OCI-LY1 (cell line): ENCODE measurements at regions not wholly inside any gene's neighbourhood (a gene's known extent, or its start where the extent isn't known, plus 50 kb on each side); places are given as distances from the start of the nearest gene placed in this dataset.

ENCODE experiments used
- EZH2 ChIP-seq: fragments of 200-600 bp; sonication (generic), shearing (Covaris generic); IDR thresholded peaks from 2 replicates; pipeline ENCODE4 v1.8.0; 2017; ENCODE audit warnings: borderline replicate concordance, mixed run types, mild to moderate bottlenecking, antibody characterized with exemption, low read length, moderate library complexity, mixed read lengths
- TF ChIP-seq, protein P1 (sequence below): fragments of 200-600 bp; sonication (generic), shearing (Covaris generic); IDR thresholded peaks from 2 replicates; pipeline ENCODE4 v1.5.1; 2017; ENCODE audit warnings: mild to moderate bottlenecking, antibody characterized with exemption, low read length, moderate library complexity, mixed read lengths

GRCh38 chr5:93805616-93806379 lies 64.4 kb upstream of the POU5F2 start:
- TF ChIP-seq, protein P1, sequence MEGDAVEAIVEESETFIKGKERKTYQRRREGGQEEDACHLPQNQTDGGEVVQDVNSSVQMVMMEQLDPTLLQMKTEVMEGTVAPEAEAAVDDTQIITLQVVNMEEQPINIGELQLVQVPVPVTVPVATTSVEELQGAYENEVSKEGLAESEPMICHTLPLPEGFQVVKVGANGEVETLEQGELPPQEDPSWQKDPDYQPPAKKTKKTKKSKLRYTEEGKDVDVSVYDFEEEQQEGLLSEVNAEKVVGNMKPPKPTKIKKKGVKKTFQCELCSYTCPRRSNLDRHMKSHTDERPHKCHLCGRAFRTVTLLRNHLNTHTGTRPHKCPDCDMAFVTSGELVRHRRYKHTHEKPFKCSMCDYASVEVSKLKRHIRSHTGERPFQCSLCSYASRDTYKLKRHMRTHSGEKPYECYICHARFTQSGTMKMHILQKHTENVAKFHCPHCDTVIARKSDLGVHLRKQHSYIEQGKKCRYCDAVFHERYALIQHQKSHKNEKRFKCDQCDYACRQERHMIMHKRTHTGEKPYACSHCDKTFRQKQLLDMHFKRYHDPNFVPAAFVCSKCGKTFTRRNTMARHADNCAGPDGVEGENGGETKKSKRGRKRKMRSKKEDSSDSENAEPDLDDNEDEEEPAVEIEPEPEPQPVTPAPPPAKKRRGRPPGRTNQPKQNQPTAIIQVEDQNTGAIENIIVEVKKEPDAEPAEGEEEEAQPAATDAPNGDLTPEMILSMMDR = no peak
- no peak for TF ChIP-seq EZH2
